HG02840 (cell line): ENCODE measurements at regions not wholly inside any gene's neighbourhood (a gene's known extent, or its start where the extent isn't known, plus 50 kb on each side); places are given as distances from the start of the nearest gene placed in this dataset.

Source experiments
- ATAC-seq: cut with Tn5 transposase; IDR thresholded peaks from one replicate; pipeline ENCODE4 v1.9.1; 2021; ENCODE audit warnings: mild to moderate bottlenecking, moderate library complexity, moderate number of reproducible peaks; ENCODE audit not compliant: unreplicated experiment, low FRiP score

DNA sequence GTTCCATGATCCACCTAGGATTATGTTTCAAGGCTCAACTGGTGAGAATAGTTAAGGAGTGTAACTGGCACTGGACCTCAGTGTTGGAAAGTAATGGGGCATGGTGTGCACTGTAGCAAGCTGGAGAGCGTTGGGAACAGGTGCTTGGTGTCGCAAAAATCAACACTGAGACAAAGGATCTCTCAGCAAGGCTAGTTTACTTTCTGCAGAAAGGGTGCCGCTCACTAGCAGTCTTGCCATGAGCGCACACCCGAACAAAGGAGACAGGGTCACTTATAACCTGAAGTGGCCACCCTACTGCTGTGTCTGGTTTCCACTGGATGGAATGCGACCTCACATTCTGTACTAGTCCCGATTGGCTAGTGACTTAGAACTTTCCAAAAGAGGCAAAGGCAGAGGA is 133.2 kb downstream of the TMEM17 start:
- no peak for ATAC-seq

DNA sequence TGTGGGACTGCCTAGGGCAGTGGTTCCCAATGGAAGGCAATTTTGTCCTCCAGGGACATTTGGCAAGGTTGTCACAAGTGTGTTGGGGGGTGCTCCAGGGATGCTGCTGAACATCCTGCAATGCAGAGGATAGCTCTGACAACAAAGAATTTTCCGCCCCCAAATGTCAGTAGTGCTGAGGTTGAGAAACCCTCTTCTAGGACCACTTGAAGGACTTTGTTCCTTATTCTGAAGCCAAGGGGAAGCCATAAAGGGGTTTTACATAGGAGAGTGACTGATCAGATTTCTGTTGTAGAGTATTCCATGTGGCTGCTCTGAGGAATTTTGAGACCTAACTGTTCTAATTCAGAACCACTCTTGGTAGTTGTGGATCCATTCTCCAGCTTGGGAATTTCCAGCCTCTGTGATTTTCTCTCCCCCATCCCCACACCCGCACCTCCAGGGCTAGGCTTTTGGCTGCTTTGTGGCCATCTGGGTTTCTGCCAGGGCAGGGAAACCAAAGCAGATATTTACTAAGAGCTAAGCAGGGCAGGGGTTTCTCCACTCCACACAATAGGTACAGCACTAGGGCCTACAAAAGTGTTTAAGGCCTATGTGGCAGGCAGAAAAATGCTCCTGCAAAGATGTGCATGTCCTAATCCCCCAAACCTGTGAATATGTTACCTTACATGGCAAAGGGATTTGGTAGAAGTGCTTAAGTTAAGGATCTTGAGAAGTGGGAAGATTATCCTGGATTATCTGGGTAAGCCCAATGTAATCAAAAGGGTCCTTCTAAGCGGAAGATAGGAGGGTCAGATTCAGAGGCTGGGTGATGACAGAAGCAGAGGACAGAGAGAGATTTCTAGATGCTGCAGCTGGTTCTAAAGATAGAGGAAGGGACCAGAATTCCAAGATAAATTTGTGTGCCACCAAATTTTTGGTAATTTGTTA is 135.4 kb downstream of the TMEM17 start:
- ATAC-seq = no peak

DNA sequence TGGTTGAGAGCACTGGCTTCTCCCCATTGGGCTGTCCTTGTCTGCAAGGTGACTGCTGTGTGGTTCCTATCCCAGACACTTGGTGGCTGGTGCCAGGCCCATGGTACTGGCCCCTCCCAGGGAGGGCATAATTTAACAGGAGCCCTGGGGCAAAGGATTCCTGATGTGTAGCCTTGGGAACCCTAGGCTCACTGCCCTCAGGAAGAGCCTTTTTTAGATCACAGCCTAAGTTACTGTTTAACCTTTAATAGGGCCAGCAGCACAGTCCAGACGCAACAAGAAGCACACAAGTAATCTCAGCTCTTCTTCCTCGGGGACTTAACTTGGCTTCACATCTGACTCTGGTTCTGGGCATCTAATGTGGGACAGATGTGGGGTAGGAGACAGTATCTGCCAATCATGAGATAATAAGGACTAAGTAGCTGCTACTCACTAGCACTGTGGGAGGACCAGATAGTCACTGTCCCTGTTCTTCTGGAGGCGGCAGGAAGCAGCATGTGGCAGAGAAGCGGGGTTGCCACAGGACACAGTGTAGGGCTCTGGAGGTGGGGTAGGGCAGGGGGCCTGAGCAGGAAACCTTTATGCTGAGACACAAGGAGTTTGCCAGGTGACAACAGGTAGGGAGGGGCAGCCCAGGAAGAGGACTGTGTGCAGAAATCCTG is 136.3 kb downstream of the TMEM17 start:
- no peak for ATAC-seq

DNA sequence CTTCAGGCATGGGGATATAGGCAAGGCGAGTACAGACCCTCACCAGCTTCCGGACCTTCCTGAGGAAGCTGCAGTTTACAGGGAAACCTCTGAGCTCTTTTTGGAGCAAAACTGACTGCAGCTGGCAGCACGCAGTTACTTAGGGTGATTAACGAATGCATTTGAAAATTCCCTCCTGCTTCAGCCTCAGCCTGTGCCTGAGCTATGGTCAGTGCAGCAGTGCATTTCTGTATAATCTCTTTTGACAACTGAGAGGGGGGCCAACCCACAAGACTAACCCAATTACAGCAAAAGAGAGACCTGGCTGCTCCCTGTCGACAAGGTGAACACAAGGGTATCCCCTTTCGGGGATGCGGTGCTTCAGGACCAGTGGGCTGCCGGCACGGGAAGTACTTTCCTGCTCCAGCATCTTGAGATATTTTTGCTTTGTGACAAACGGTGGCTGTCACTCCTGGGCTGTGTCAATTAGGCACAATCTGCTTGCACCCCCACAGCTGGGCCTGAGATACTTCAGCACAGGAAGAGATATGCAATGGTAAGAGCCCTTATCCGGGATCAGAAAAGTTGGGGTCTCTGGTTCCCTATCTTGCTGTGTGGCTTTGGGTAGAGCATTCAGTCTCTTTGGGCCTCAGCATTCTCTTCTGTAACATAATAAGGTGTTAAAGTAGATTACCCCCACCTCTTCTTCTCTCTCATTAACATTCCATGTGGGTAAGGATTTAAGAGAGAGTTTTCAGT is 141.0 kb downstream of the TMEM17 start:
- ATAC-seq = no peak

DNA sequence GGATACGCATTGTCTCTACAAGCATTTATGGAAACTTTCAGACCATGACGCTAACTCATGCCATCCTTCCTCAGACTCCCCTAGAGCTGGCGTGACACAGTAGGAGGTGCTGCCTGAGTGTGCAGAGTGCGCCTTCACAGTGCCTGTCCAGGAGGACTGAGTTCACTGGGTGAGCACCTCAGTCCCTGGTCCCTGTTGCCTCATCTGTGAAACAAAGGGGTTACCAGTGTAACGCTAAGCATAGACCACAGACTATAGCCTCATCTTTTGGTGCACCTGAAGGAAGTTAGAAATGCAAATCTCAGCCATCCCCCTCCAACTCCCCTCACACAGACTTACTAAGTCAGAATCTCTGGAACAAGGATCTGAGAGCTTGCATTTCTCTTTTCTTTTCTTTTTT is 142.8 kb downstream of the TMEM17 start:
- no peak for ATAC-seq

DNA sequence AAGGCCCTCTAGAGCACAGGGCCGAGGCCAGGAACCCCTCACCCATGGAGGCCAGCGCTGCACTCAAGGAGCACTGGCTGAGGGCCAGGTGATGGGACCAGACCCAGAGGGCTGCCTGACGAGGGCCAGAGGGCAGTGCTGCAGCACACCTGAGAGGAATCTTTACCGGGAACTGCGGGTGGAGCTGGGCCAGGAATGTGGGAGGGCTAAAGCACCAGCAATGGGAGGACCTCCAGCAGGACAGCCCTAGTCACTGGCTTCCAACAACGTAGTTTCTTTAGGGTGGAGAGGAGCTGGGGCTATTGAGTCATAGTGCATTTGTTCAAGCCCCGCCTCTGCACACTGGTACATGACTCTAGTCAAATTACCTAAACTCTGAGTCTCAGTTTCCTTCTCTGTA is 143.4 kb downstream of the TMEM17 start:
- ATAC-seq = no peak

DNA sequence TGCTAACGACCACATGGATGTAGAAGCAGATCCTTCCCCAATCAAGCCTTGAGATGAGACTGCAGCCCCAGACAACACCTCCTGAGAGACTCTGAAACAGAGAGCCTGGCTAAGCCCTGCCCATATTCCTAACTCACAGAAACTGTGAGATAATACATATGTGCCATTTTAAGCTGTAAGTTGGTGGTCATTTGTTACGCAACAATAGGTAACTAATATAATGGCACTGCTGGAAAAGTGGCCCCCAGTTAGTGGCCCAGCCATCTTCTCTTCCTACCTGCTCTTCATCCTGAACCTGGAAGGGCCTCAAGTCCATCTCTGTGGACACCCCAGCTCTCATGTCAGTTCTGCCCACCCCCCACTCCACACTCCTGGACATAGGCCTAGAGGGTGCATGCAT is 144.0 kb downstream of the TMEM17 start:
- no peak for ATAC-seq

DNA sequence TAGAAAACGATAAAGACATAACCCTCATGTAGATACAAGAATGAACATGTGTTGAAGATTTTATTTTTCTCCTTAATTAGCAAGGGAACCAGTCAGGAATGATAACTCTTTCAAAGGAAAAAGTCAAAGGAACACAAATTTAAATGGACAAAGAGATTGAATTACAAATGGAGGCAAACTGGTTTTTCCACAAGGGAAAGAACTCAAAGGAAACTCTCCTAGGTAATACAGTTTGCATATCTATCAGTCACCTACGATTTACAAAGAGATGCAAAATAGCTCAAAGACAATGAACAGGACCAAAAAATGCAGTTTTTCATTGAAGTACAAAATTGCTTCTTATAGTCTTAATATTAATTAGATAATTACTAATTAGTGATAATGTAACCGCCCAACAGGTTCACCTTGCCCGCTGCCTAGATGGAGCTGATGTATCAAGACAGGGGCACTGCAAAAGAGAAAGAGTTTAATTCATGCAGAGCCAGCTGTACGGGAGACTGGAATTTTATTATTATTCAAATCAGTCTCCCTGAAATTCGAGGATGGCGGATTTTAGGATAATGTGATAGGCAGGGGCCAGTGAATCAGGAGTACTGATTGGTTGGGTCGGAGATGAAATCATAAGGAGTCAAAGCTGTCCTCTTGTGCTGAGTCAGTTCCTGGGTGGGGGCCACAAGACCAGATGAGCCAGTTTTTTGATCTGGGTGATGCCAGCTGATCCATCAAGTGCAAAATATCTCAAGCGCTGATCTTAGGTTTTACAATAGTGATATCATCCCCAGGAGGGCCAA is 151.0 kb downstream of the TMEM17 start:
- ATAC-seq = no peak

DNA sequence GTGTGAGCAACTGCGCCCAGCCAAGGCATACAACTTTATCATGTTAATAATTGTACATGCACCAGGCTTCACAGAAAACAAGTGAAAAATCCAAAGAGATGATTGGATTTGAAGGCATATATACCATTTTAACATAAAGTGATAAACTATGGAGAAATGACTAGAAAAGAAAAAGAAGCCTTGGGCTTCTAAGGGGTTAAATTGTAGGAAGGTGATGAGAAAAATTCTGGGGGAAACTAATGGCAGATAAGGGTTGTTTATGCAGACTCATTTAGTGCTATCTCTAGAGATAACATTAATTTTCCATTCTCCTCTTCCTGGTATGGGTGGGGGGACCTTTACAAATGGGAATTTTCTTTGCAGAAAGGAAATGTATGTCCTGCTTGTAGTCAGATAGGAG is 154.0 kb downstream of the TMEM17 start:
- no peak for ATAC-seq

DNA sequence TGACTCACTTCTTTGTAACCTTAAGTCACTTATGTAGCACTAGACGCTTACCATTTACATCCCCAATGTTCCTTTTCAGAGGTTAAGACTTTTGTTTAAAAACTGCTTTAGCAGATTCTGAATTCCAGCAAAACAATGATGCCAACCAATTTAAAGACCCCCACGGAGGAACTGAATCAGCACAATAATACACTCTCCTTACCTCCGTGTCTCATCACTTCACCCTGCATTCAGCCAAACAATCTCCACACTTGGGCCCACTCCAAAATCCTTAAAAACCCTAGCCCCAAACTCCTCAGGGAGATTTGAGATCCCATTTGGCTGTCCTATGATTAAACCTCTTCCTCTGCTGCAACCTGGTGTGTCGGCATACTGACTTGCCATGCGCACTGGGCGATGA is 153.9 kb downstream of the B3GNT2 start:
- ATAC-seq = no peak

DNA sequence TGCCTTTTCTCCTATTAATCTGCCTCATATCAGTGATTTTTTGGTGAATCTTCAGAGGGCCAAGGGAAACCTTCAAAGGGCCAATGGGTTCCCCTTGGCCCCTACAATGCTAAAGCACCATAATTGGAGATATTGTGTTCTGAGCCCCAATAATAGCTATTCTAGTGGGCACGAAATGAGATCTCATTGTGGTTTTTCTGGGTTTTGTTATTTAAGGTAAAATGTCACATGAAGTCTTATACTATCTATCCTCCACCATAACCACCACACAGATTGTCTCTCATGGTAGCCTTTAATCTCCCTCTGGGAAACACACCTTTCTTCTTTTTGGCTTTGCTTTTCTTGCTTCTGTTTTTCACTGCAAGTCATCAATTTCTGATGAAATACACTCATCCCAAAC is 152.8 kb downstream of the B3GNT2 start:
- ATAC-seq = no peak

DNA sequence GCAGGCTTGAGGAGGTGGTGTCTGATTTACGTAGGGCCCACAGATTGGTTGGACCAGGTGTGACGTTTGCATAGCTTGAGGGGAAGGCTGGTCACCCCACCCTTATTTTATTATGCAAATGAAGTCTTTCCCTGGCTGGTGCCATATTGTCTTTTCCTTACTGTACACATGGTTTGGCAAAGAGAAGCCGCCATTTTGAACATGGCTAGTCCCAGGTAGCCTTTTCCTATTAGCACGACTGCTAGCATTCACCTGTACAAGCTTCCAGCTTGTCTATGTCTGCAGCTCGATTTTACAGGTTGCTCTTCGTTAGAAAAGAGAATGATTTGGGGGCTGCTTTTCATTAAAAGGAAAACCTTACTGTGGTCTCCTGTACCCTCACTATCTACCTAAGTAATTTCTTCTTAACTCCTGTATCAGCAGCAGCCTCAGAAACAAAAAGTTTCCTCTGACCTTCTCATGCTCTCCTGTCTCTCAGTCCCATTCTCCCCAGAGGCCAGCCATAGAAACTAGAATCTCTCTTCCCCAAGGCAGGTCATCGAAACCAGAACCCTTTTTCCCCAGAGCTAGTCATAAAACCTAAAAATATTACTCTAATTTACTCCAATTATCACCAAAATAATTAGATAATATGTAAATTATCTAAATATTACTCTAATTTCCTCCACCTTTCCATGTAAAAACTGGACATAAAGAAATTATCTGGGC is 151.8 kb downstream of the B3GNT2 start:
- no peak for ATAC-seq

DNA sequence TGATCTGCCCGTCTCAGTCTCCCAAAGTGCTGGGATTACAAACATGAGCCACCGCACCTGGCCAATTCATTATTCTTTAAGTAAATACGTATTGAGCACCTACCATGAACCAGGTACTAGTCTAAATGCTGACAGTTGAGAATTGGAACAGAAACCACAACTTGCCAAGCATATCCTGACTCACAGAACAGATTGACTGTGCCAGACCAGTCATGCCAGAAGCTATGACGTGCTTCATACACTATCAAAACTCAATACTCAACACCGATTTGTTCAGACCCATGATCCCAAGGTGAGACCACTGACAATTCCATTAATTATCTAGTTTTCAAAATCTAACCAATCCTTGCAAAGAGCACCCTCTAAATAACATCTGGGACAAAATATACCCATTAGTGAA is 148.6 kb downstream of the B3GNT2 start:
- ATAC-seq = no peak

DNA sequence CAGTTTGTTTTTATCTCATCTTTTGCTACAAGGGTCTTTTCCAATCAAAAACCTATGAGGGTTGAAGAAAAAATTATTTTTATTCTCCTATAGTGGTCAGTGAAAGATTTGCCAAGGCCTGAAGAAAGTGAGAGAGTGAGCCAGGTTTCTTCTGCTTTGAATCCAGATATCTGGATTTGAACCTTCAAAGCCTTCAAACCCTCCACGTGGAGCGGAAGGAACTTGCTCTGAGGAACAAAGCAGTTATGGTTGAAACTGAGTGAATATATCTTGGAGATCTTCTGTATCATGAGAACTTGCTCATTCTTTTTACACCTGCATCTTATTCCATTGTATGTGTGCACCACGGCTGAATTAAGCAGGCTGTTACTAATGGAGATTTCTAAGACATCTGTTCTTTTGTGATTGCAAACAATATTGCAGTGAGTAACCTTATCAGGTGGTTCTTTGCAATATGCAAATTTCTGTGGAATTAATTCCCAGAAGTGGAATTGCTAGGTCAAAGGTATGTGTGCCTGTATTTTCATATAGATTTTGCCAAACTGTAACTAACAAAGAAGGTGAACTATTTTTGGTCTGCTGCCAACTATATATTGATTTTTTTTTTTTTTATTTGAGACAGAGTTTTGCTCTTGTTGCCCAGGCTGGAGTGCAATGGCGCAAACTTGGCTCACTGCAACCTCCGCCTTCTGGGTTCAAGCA is 147.9 kb downstream of the B3GNT2 start:
- ATAC-seq = no peak

DNA sequence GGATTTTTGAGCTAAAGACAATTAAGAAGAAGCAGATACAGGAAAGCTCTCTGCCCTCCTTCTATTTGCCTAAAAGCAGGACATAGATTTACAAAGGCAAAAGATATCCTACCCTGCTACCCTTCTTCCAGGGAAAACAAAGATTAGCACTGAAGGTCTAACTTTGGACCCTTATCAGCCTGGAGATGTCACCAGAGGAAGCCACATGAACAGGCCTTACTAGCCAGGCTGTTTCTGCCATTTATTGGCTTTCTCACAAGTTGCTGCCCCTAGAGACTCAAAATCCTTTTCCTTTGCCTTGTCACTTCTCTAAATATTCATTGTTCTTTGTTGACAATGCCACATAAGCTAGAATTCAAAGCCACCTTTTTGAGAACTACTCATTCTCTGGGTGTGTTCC is 147.3 kb downstream of the B3GNT2 start:
- ATAC-seq = no peak

DNA sequence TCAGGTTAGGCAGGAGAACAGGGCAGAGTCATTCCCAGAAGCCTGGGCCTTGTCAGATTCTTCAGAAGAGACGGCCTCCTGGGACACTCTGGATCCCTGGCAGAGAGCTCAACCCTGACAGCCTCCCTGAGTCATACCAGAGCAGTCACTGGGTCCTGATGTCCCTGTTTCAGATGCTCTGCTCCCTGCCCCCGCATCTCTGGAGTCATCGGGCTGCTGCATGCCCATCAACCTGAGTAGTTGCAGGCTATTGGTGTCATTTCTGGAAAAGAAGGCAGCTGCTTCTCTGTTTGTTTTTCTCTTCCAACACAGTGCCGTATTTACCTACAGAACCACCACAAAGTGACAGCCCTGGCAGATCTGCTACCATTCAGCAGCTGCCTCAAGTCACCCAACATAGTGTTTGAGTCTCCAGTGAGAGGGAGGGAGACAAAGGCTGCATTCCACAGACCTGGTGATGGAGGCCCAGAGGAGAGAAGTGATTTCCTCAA is 145.1 kb downstream of the B3GNT2 start:
- no peak for ATAC-seq

DNA sequence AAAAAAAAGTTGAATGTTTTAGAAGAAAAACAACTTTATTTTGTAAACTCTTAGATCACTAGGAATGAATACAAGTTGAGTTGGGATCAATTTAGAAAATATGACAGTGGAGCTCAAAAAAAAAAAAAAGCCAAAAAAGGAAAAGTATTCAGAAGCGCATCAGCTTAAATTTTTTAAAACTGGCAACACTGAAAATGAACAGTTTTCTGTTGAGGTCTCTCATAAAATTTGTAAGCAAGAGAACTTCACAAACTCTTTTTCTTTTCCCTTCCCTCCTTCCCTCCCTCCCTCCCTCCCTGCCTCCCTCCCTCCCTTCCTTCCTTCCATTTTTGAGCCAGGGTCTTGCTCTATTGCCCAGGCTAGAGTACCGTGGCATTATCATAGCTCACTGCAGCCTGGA is 143.9 kb downstream of the B3GNT2 start:
- no peak for ATAC-seq

DNA sequence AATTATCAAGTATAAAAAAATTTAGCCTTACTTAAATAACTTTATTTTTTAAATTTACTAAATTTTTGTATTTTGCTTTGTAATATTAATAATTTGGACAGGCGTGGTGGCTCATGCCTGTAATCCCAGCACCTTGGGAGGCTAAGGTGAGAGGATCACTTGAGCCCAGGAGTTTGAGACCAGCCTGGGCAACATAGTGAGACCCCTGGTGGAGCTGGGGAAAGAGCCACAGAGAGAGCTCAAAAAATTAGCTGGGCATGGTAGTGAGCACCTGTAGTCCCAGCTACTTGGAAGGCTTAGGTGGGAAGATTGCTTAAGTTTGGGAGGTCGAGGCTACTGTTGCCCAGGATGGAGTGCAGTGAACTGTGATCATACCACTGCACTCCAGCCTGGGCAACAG is 143.5 kb downstream of the B3GNT2 start:
- ATAC-seq = no peak

DNA sequence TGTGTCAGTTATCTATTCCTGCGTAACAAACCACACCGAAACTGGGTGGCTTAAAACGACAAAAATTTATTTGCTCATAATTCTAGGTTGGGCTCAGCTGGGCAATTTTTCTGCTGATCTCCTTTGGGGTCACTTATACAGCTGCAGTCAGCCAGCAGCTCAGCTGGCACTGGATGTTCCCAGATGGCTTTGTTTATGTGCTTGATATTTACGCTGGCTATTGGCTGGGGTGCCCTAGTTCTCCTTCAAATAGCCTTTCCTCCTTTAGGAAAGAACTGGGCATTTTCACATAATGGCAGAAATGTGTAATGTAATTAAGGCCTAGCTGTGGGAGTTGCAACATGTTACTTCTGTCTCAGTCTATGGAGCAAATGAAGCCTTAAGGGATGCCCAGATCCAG is 142.2 kb downstream of the B3GNT2 start:
- no peak for ATAC-seq
